MM.1S (cell line): ENCODE measurements at regions not wholly inside any gene's neighbourhood (a gene's known extent, or its start where the extent isn't known, plus 50 kb on each side); places are given as distances from the start of the nearest gene placed in this dataset.

Experiments
- DNase-seq: peaks from one replicate; pipeline ENCODE4 v3.0.0-alpha.2; 2015
- H2AFZ ChIP-seq: fragments of 300-600 bp; sonication (generic); 2 replicates; pipeline ENCODE4 v1.6.0; 2016; ENCODE audit warnings: antibody characterized with exemption, low read length
- H3F3A ChIP-seq: fragments of 300-600 bp; sonication (generic); 2 replicates; pipeline ENCODE4 v1.6.1; 2016; ENCODE audit warnings: mild to moderate bottlenecking, antibody characterized with exemption, low read length, moderate library complexity, mixed read lengths; ENCODE audit not compliant: insufficient read depth
- H3K27ac ChIP-seq: fragments of 300-600 bp; sonication (generic); 2 replicates; pipeline ENCODE4 v1.5.1; 2016; ENCODE audit warnings: mild to moderate bottlenecking, low read length
- H3K27me3 ChIP-seq: fragments of 300-600 bp; sonication (generic); replicated peaks from 2 replicates; pipeline ENCODE4 v1.6.0; 2016; ENCODE audit warnings: low read length; ENCODE audit not compliant: insufficient read depth
- H3K36me3 ChIP-seq: fragments of 300-600 bp; sonication (generic); replicated peaks from 2 replicates; pipeline ENCODE4 v1.6.1; 2016; ENCODE audit warnings: mild to moderate bottlenecking, low read length, mixed read lengths; ENCODE audit not compliant: insufficient read depth
- H3K4me1 ChIP-seq: fragments of 300-600 bp; sonication (generic); 2 replicates; pipeline ENCODE4 v1.6.1; 2016; ENCODE audit warnings: low read length, mixed read lengths
- H3K4me2 ChIP-seq: fragments of 300-600 bp; sonication (generic); 2 replicates; pipeline ENCODE4 v1.6.0; 2016; ENCODE audit warnings: low read depth, low read length
- H3K4me3 ChIP-seq: fragments of 300-600 bp; sonication (generic); 2 replicates; pipeline ENCODE4 v1.5.1; 2016; ENCODE audit warnings: low read length, mixed read lengths
- H3K79me2 ChIP-seq: fragments of 300-600 bp; sonication (generic); 2 replicates; pipeline ENCODE4 v1.6.1; 2016; ENCODE audit warnings: mixed run types, low read length, mixed read lengths
- H3K9ac ChIP-seq: fragments of 300-600 bp; sonication (generic); 2 replicates; pipeline ENCODE4 v1.6.1; 2016; ENCODE audit warnings: low read length, mixed read lengths
- H3K9me2 ChIP-seq: fragments of 300-600 bp; sonication (generic); replicated peaks from 2 replicates; pipeline ENCODE4 v1.6.1; 2016; ENCODE audit warnings: mild to moderate bottlenecking, low read length, mixed read lengths; ENCODE audit not compliant: insufficient read depth
- H3K9me3 ChIP-seq: fragments of 300-600 bp; sonication (generic); replicated peaks from 2 replicates; pipeline ENCODE4 v1.6.1; 2016; ENCODE audit warnings: mild to moderate bottlenecking, low read length, mixed read lengths; ENCODE audit not compliant: insufficient read depth
- H4K20me1 ChIP-seq: fragments of 300-600 bp; sonication (generic); 2 replicates; pipeline ENCODE4 v1.6.1; 2016; ENCODE audit warnings: mild to moderate bottlenecking, low read length, moderate library complexity, mixed read lengths; ENCODE audit not compliant: insufficient read depth
- CTCF ChIP-seq: fragments of 300-600 bp; sonication (generic); IDR thresholded peaks from 2 replicates; pipeline ENCODE4 v1.5.1; 2016; ENCODE audit warnings: antibody characterized with exemption, low read length, mixed read lengths
- EZH2 ChIP-seq: fragments of 300-600 bp; sonication (generic); optimal IDR thresholded peaks from 2 replicates; pipeline ENCODE3; 2017; ENCODE audit warnings: low read depth, mild to moderate bottlenecking, antibody characterized with exemption, low read length, mixed read lengths
- EZH2phosphoT487 ChIP-seq: fragments of 300-600 bp; sonication (generic); IDR thresholded peaks from 2 replicates; pipeline ENCODE4 v1.6.1; 2018; ENCODE audit warnings: antibody characterized with exemption, low read length

GRCh38 chr4:18878561-18878960 lies 857.0 kb upstream of the LCORL start:
- TF ChIP-seq CTCF (no peak), EZH2phosphoT487 (no peak), EZH2 (no peak)

GRCh38 chr4:18869166-18869565 lies 847.6 kb upstream of the LCORL start:
- no peaks in the 10 kb centered on the region for H3K27me3 ChIP-seq
- H3K27ac ChIP-seq: no peak overlapping the region
- H3K4me3 ChIP-seq: no peak overlapping the region
- H3K79me2 ChIP-seq: no peaks in the 10 kb centered on the region
- no peak overlapping the region for H3K4me2 ChIP-seq
- no peak overlapping the region for H3K9ac ChIP-seq
- H4K20me1 ChIP-seq: no peaks in the 10 kb centered on the region
- H2AFZ ChIP-seq: no peak overlapping the region
- no peaks in the 10 kb centered on the region for H3K9me3 ChIP-seq
- no peaks in the 10 kb centered on the region for H3F3A ChIP-seq
- TF ChIP-seq EZH2phosphoT487 (no peak), CTCF (no peak), EZH2 (no peak)
- DNase-seq: no peak
- no peaks in the 10 kb centered on the region for H3K36me3 ChIP-seq
- no peaks in the 10 kb centered on the region for H3K4me1 ChIP-seq
- H3K9me2 ChIP-seq: no peaks in the 10 kb centered on the region

More at GRCh38 chr4:18878561-18878960, 857.0 kb upstream of the LCORL start:
- no peak overlapping the region for H3K4me2 ChIP-seq
- no peaks in the 10 kb centered on the region for H3F3A ChIP-seq
- H3K4me1 ChIP-seq: no peaks in the 10 kb centered on the region
- no peaks in the 10 kb centered on the region for H4K20me1 ChIP-seq
- DNase-seq: no peak
- no peaks in the 10 kb centered on the region for H3K9me2 ChIP-seq
- H3K27me3 ChIP-seq: no peaks in the 10 kb centered on the region
- H3K36me3 ChIP-seq: no peaks in the 10 kb centered on the region
- H3K4me3 ChIP-seq: no peak overlapping the region
- H3K27ac ChIP-seq: no peak overlapping the region
- H3K9ac ChIP-seq: no peak overlapping the region
- no peak overlapping the region for H2AFZ ChIP-seq
- no peaks in the 10 kb centered on the region for H3K79me2 ChIP-seq
- no peaks in the 10 kb centered on the region for H3K9me3 ChIP-seq

GRCh38 chr4:18860836-18861530 lies 839.4 kb upstream of the LCORL start:
- no peaks in the 10 kb centered on the region for H3K9me3 ChIP-seq
- H3K27me3 ChIP-seq: no peaks in the 10 kb centered on the region
- H3K4me2 ChIP-seq: no peak overlapping the region

More at GRCh38 chr4:18860836-18861530, 839.4 kb upstream of the LCORL start:
- Histone ChIP-seq H2AFZ (no peak overlapping the region), H3K36me3 (no peaks in the 10 kb centered on the region), H3K79me2 (no peaks in the 10 kb centered on the region), H4K20me1 (no peaks in the 10 kb centered on the region), H3K9me2 (no peaks in the 10 kb centered on the region), H3K4me3 (no peak overlapping the region), H3K4me1 (no peaks in the 10 kb centered on the region), H3K9ac (no peak overlapping the region), H3F3A (no peaks in the 10 kb centered on the region), H3K27ac (no peak overlapping the region)
- no peak for TF ChIP-seq CTCF
- no peak for TF ChIP-seq EZH2phosphoT487
- DNase-seq: no peak
